SU-DHL-6 (cell line): ENCODE measurements at regions not wholly inside any gene's neighbourhood (a gene's known extent, or its start where the extent isn't known, plus 50 kb on each side); places are given as distances from the start of the nearest gene placed in this dataset.

Experiments used
- H2AFZ ChIP-seq: fragments of 200-600 bp; sonication (generic); 2 replicates; pipeline ENCODE4 v1.6.1; 2014; ENCODE audit warnings: low read depth, mild to moderate bottlenecking, moderate library complexity, mixed read lengths, antibody characterized with exemption, low read length; ENCODE audit not compliant: severe bottlenecking
- H3F3A ChIP-seq: fragments of 200-600 bp; shearing (Covaris generic); 2 replicates; pipeline ENCODE4 v1.6.0; 2016; ENCODE audit warnings: antibody characterized with exemption, mild to moderate bottlenecking; ENCODE audit not compliant: insufficient read depth
- H3K27ac ChIP-seq: fragments of 200-600 bp; sonication (generic); 2 replicates; pipeline ENCODE4 v1.5.1; 2016; ENCODE audit warnings: low read depth, mild to moderate bottlenecking, low read length, moderate library complexity, mixed read lengths
- H3K27me3 ChIP-seq: fragments of 200-600 bp; sonication (generic), shearing (Covaris generic); 2 replicates; pipeline ENCODE4 v1.6.0; 2014; ENCODE audit warnings: mild to moderate bottlenecking, low read length
- H3K36me3 ChIP-seq: fragments of 200-600 bp; sonication (generic); 2 replicates; pipeline ENCODE4 v1.6.1; 2014; ENCODE audit warnings: mild to moderate bottlenecking, low read length, mixed read lengths
- H3K4me2 ChIP-seq: fragments of 300-600, 200-600 bp; shearing (Covaris generic), sonication (generic); 2 replicates; pipeline ENCODE4 v1.6.0; 2014; ENCODE audit warnings: low read length, low read depth, mild to moderate bottlenecking; ENCODE audit not compliant: poor library complexity, severe bottlenecking
- H3K4me3 ChIP-seq: fragments of 200-600 bp; sonication (generic); 2 replicates; pipeline ENCODE4 v1.5.1; 2014; ENCODE audit warnings: antibody characterized with exemption, low read length, mild to moderate bottlenecking, mixed read lengths; ENCODE audit not compliant: insufficient read depth, poor library complexity, severe bottlenecking
- H3K79me2 ChIP-seq: fragments of 200-600 bp; sonication (generic); 2 replicates; pipeline ENCODE4 v1.6.1; 2014; ENCODE audit warnings: mild to moderate bottlenecking, low read length, moderate library complexity; ENCODE audit not compliant: insufficient read depth
- H3K9ac ChIP-seq: fragments of 200-600 bp; sonication (generic); 2 replicates; pipeline ENCODE4 v1.7.0; 2014; ENCODE audit warnings: mild to moderate bottlenecking, low read length
- H3K9me2 ChIP-seq: fragments of 200-600 bp; sonication (generic); replicated peaks from 2 replicates; pipeline ENCODE4 v1.6.1; 2014; ENCODE audit warnings: low read length; ENCODE audit not compliant: insufficient read depth
- H3K9me3 ChIP-seq: fragments of 200-600 bp; sonication (generic); 2 replicates; pipeline ENCODE4 v1.6.1; 2014; ENCODE audit warnings: low read length, mixed read lengths; ENCODE audit not compliant: insufficient read depth
- H4K20me1 ChIP-seq: fragments of 200-600 bp; sonication (generic); 2 replicates; pipeline ENCODE4 v1.6.1; 2014; ENCODE audit warnings: low read depth, mild to moderate bottlenecking, antibody characterized with exemption, low read length, moderate library complexity, mixed read lengths
- EZH2phosphoT487 ChIP-seq: fragments of 200-600 bp; sonication (generic), shearing (Covaris generic); conservative IDR thresholded peaks from 2 replicates; pipeline ENCODE4 v1.6.1; 2018; ENCODE audit warnings: mild to moderate bottlenecking, antibody characterized with exemption, low read length, moderate library complexity, mixed read lengths
- TF ChIP-seq, protein P1 (sequence below): fragments of 200-600 bp; sonication (generic); IDR thresholded peaks from one replicate; pipeline ENCODE4 v1.5.1; 2017; ENCODE audit warnings: antibody characterized with exemption, mild to moderate bottlenecking, low read length, moderate library complexity; ENCODE audit not compliant: insufficient read depth, poor library complexity, severe bottlenecking

DNA sequence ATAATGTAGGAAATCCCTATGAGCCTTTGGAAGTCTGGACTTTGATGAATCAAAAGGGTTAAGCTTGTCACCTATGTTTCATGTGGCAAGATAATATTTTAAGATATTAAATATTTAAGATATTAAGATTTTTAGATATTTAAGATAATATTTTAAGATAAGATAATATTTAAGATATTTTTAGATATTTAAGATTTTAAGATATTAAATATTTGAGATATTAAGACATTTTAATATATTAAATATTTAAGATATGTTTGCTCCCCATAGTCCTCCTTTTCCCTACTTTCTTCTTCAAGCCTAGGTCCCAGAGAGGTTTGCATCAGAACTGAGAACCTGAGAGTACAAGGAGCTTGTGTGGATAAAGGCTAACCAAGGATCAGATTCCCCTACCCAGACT lies 478.4 kb upstream of the IGFBP7 start:
- TF ChIP-seq EZH2phosphoT487, result no peak
- TF ChIP-seq, protein P1, sequence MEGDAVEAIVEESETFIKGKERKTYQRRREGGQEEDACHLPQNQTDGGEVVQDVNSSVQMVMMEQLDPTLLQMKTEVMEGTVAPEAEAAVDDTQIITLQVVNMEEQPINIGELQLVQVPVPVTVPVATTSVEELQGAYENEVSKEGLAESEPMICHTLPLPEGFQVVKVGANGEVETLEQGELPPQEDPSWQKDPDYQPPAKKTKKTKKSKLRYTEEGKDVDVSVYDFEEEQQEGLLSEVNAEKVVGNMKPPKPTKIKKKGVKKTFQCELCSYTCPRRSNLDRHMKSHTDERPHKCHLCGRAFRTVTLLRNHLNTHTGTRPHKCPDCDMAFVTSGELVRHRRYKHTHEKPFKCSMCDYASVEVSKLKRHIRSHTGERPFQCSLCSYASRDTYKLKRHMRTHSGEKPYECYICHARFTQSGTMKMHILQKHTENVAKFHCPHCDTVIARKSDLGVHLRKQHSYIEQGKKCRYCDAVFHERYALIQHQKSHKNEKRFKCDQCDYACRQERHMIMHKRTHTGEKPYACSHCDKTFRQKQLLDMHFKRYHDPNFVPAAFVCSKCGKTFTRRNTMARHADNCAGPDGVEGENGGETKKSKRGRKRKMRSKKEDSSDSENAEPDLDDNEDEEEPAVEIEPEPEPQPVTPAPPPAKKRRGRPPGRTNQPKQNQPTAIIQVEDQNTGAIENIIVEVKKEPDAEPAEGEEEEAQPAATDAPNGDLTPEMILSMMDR, result no peak
- Histone ChIP-seq H3K36me3 (no peaks in the 10 kb centered on the region), H3K27ac (no peak overlapping the region), H3K27me3 (no peaks in the 10 kb centered on the region), H3K9ac (no peak overlapping the region), H3K79me2 (no peaks in the 10 kb centered on the region), H3K4me2 (no peak overlapping the region), H3K9me2 (no peaks in the 10 kb centered on the region), H2AFZ (no peak overlapping the region), H4K20me1 (no peaks in the 10 kb centered on the region), H3F3A (no peaks in the 10 kb centered on the region), H3K4me3 (no peak overlapping the region), H3K9me3 (no peaks in the 10 kb centered on the region)

DNA sequence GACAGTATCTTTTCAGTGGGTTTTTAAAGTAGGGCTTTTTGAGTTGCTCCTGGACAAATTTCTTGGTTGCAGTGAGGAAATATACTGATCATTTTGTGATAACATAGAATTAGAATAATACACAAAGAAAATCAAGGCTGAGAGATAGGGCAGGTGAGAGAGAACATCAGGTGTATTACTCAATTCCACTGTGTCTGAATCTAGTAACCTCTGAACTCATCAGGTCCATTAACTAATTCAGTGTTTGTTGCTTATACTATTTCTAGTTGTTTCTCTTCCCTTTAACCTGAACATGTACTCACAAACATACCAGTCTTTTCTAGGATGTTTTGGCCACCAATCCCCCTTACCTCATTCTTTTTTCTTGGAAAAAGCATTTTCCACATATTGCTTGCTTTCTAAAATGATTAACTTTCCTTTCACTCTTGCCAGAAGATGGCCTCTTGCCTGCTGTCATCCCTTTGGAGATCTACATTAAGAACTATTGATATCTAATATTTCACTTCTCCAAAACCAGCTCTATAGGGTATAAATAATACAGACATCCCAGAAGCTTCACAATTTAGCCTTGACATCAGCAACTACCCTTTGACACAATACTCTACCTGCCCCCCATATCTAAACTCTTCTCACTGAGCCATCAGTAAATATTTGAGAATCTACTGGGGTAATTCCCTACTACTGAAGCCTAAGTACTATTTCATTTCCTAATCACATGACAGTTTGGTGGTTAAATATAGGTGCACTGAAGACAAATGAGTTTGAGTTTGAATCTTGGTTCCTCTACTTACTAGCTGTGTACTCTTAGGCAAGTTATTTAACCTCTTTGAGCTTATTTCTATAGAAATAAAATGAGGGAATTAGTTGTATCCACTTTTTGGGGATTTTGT lies 470.8 kb upstream of the IGFBP7 start:
- H3K79me2 ChIP-seq, result no peaks in the 10 kb centered on the region
- H3K9ac ChIP-seq, result no peak overlapping the region
- no peaks in the 10 kb centered on the region for H3F3A ChIP-seq
- H3K36me3 ChIP-seq, result no peaks in the 10 kb centered on the region
- no peaks in the 10 kb centered on the region for H3K9me3 ChIP-seq
- no peak overlapping the region for H3K4me2 ChIP-seq
- TF ChIP-seq EZH2phosphoT487, result no peak
- TF ChIP-seq, protein P1, result no peak
- no peak overlapping the region for H2AFZ ChIP-seq
- H3K27ac ChIP-seq, result no peak overlapping the region
- H3K9me2 ChIP-seq, result no peaks in the 10 kb centered on the region
- no peaks in the 10 kb centered on the region for H4K20me1 ChIP-seq
- H3K27me3 ChIP-seq, result no peaks in the 10 kb centered on the region
- no peak overlapping the region for H3K4me3 ChIP-seq

DNA sequence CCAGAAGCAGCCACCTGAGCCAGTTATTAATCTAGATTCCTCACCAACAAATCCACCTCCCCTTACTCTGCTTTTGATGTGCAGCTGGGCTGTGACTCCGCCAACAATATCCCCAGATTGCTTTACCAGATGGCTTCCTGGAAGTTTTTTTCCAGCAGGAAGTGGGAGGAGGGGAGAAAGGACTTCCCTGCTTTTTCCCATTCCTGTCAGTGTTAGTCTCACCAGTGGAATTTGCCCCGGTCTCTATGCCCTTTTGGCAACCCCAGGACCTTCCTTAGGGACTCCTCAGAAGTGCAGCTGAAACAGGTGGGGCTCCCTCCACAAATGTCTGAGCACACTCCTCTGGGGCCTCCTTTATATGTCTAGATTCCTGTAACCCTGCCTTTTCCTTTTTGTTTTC lies 465.2 kb upstream of the IGFBP7 start:
- H2AFZ ChIP-seq, result no peak overlapping the region
- no peaks in the 10 kb centered on the region for H3K27me3 ChIP-seq

More for the DNA sequence above, 465.2 kb upstream of the IGFBP7 start:
- TF ChIP-seq, protein P1, result no peak
- TF ChIP-seq EZH2phosphoT487, result no peak
- Histone ChIP-seq H3K79me2 (no peaks in the 10 kb centered on the region), H3K9ac (no peak overlapping the region), H4K20me1 (no peaks in the 10 kb centered on the region), H3K9me2 (no peaks in the 10 kb centered on the region), H3K9me3 (no peaks in the 10 kb centered on the region), H3K4me3 (no peak overlapping the region), H3K36me3 (no peaks in the 10 kb centered on the region), H3F3A (no peaks in the 10 kb centered on the region), H3K27ac (no peak overlapping the region), H3K4me2 (no peak overlapping the region)
